Fibroblast of lung (primary cell): ENCODE measurements at regions not wholly inside any gene's neighbourhood (a gene's known extent, or its start where the extent isn't known, plus 50 kb on each side); places are given as distances from the start of the nearest gene placed in this dataset.

Experiments used
- EZH2 ChIP-seq: IDR thresholded peaks from 2 replicates; pipeline ENCODE4 v1.5.1; 2012; ENCODE audit warnings: low read length, control low read depth, mild to moderate bottlenecking; ENCODE audit errors: missing control alignments
- TF ChIP-seq, protein P1 (sequence below), 2 donors: IDR thresholded peaks in 1 of 2; conservative IDR thresholded peaks in 1 of 2; 1 replicate in 1 of 2; 2 replicates in 1 of 2; pipeline ENCODE4 v1.5.1; 2011 to 2012; ENCODE audit warnings: low read length in 2 of 2, control low read depth in 1 of 2, inconsistent platforms in 1 of 2, low read depth in 1 of 2, mild to moderate bottlenecking in 1 of 2

DNA sequence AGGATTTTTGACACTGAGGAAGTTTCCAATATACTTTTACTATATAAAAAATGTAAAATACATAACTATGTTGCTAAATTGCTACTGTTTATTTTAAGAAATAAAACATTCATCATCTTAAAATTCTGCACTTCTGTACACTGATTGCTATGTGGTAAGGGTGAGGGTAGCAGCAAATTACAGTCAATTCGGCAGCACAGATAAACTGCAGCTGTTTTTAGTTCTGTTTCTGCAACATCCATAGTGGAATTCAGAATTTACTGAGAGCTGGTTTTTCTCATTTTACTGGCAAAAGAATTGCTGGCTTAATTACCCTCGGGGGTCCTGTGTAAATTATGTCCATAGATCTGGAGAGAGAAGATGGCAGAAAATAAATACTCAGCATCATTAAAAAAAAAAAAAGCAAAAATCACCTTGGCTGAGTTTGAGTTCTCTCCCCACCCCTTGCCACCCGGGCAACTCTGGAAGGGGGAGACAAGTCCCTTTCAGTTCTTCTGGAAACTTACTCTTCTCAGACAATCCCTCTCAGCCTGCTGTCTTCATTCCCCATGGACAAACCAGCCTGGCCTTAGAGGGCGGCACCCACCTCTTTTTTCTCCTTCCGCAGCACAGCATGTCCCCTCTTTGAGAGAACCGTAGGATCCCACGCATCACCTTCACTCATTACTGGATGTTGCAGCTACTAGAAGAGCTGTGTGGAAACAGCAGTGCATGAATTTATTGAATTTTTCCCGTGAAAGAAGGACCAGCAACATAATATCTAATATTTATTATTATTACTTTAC is 501.1 kb upstream of the CELF2 start:
- TF ChIP-seq, protein P1, sequence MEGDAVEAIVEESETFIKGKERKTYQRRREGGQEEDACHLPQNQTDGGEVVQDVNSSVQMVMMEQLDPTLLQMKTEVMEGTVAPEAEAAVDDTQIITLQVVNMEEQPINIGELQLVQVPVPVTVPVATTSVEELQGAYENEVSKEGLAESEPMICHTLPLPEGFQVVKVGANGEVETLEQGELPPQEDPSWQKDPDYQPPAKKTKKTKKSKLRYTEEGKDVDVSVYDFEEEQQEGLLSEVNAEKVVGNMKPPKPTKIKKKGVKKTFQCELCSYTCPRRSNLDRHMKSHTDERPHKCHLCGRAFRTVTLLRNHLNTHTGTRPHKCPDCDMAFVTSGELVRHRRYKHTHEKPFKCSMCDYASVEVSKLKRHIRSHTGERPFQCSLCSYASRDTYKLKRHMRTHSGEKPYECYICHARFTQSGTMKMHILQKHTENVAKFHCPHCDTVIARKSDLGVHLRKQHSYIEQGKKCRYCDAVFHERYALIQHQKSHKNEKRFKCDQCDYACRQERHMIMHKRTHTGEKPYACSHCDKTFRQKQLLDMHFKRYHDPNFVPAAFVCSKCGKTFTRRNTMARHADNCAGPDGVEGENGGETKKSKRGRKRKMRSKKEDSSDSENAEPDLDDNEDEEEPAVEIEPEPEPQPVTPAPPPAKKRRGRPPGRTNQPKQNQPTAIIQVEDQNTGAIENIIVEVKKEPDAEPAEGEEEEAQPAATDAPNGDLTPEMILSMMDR (conservative IDR thresholded peaks at IDR 0.05 in 1 of 2, IDR thresholded peaks at IDR 0.05 in 1 of 2; ENCODE audit: low read depth in 1 of 2, low read length in 2 of 2): no peak
- TF ChIP-seq EZH2: no peak
